Stimulated activated CD4-positive, alpha-beta T cell treated with anti-CD3 and anti-CD28 coated beads, Interleukin-1b, Interleukin-23, amount 100 ng/mL, for 48 hours (primary cell): ENCODE measurements at regions not wholly inside any gene's neighbourhood (a gene's known extent, or its start where the extent isn't known, plus 50 kb on each side); places are given as distances from the start of the nearest gene placed in this dataset.
A peak's percentile ranks its signal among the peaks of the same experiment; 100 is the strongest.
"Not testable (repeated sequence)": the region's sequence is repeated elsewhere in the genome, so short reads cannot be mapped to it uniquely, and the experiment has no call there.

Experiments used
- DNase-seq: peaks from one replicate; pipeline ENCODE4 v3.0.0-alpha.2; 2020

DNA sequence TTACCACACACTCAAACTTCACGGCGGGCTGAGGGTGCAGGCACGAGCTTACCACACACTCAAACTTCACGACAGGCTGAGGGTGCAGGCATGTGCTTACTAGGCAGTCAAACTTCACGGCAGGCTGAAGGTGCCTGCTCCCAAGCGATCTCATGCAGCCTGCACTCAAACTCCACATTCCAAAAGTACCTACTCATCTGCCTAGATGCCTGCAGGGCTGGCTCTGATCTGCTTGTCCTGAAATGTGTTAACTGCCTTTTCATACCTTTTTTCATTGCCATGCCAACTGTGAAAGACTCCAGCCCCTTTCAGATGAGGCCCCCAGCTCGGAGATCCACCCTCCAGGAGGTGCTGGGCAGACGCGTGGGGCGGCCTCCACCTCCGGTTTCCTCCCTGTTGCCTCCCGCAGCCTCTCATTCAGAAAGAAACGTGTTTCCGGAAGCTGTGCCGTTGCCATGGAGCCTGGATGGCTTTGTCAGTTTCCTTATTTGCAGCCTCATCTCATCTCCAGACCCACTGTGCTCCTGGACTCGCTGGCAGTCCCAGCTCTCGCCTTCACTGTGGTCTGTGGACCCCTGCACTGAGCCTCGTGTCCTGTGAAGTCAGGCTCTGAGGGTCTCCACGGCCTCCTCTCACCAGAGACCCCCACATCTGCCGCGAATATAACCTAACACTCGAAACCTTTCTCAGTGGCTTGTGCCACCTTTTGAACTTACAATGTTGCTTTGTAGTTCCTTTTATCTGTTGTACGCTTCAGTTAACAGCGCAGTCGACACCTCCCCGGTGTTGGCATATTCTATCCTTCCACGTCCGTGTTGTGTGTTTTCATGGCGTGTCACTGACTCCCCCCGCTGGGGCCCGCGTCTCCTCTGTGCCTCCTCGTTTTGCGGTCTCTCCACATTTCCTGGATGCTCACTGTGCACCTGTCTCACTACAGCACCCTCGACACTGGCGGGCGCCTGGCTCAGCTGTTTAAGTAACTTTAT is 106.1 kb upstream of the ALKAL2 start:
- DNase-seq: peak; percentile 59

DNA sequence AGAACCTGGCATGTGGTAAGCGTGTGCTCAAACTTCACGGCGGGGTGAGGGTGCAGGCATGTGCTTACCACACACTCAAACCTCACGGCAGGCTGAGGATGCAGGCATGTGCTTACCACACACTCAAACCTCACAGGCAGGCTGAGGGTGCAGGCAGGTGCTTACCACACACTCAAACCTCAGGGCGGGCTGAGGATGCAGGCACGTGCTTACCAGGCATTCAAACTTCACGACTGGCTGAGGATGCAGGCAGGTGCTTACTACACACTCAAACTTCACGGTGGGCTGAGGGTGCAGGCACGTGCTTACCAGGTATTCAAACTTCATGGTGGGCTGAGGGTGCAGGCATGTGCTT is 105.0 kb upstream of the ALKAL2 start:
- no peak for DNase-seq

DNA sequence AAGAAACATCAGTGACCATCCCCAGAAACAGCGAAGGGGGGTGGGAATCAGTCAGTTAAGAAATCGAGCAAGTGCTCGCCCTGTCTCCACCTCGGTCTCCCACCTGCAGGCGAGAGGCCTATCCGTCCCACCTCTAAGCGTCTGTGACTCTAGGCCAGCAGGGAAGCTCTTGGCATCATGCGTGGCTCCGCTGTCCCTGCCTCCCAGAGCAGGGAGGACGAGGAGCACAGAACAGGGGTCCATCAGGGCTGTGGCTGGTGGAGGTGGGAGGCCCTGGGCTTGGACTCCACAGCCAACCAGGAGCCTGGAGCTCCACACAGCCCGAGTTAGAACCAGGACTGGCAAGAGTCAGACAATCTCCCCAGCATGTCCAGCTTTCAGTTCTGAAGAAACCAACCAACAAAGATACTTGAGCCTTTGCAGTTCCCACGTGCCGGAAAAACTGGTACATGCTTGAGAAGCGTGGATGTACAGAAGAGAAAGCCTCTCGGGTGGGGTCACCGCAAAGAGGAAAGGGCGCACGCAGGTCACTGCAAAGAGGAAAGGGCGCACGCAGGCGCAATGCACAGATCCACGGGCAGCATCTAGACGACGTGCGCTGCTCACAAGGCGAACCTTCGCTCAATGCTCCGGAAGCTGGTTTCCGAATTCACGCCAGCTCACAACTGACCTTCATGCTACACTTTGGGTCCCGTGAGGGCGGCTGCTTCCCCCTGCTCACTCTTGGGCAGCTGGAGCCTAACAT is 104.5 kb upstream of the ALKAL2 start:
- no peak for DNase-seq

DNA sequence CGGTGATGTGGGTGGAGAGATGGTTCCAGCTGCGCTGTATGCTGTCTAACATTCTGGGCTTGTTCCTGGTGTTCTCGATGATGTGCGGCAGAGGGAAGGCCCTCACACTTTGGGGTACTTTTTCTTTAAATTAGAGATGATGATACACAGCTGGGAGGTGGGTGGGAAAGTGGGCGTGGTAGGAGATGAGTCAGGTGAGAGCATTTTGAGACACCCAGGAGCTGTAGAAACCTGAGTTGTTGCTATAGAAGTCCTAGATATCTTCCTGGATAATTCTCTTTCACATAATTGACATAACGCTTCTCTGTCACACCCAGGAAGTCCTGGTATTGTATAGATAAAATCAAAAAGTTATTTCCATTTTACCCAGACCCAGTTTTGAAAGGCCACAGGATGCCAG is 103.8 kb upstream of the ALKAL2 start:
- no peak for DNase-seq

DNA sequence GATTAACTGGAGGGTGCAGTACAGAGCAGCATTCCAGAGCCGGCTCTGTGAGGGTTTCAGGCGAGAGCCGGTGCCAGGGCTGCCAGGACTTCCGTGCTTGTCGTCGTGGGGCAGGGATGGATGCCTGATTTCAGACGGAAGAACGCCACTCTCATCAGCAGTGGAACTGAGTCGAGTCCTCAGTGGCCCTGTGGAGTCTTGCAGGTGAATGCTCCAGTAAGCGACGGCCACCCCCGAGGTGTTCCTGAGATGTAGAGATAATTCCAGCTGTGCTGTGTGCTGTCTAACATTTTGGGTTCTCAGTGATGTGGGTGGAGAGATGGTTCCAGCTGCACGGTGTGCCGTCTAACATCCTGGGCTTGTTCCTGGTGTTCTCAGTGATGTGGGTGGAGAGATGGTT is 103.1 kb upstream of the ALKAL2 start:
- no peak for DNase-seq

DNA sequence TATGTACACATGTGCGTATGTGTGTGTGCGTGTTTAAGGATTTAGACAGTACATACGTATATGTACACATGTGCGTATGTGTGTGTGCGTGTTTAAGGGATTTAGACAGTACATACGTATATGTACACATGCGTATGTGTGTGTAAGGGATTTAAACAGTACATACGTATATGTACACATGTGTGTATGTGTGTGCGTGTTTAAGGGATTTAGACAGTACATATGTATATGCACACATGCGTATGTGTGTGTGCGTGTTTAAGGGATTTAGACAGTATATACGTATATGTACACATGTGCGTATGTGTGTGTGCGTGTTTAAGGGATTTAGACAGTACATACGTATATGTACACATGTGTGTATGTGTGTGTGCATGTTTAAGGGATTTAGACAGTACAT is 102.1 kb upstream of the ALKAL2 start:
- not testable (repeated sequence) for DNase-seq

DNA sequence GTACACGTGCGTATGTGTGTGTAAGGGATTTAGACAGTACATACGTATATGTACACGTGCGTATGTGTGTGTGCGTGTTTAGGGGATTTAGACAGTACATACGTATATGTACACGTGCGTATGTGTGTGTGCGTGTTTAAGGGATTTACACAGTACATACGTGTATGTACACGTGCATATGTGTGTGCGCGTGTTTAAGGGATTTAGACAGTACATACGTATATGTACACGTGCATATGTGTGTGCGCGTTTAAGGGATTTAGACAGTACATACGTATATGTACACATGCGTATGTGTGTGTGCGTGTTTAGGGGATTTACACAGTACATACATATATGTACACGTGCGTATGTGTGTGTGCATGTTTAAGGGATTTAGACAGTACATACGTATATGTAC is 100.9 kb upstream of the ALKAL2 start:
- DNase-seq: not testable (repeated sequence)

DNA sequence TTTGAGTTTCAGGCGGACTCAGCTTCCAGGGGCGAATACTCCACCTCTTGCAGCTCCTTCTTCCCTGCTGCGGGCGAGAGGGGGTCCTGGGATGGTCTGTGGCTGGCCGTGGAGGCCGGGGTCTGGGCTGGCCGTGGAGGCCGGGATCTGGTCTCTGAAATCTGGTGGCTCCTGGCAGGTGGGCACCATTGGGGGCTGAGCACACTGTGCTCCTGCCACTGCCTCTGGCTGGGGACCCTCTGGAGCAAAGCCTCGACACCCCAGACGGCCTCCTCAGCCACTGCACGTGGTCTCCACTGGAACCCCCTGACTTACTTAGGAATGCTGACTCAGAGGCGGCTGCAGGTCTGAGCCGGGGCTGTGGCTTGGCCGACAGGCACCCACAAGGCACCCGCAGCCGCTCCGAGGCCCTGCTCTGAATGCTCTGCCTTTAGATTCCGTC is 100.1 kb upstream of the ALKAL2 start:
- no peak for DNase-seq

DNA sequence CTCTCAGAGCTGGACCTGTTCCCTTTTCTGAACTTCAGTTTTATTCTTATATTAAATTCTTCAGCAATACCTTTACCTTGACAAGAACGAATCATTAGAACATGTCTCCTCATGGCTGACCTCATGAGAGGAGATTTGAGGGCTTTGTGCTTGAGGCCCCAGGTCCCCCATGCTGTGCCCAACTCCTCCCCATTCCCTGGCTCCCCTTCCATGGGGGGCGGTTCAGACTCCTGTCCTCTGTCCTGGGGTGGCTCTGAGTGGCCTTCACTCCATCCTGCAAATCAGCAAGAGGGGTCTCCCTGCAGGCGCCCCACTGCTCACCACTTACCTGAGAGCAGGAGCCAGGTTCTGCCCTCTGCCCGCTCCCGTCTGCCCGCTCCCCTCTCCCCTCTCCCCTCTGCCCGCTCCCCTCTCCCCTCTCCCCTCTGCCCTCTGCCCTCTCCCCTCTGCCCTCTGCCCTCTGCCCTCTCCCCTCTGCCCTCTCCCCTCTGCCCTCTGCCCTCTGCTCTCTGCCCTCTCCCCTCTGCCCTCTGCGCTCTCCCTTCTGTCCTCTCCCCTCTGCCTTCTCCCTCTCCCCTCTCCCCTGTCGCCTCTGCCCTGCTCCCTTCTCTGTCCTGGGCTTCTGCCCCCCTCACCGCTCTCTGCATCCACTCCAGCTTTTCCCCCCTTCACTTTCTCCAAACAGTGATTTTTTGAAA is 98.7 kb upstream of the ALKAL2 start:
- DNase-seq: no peak

DNA sequence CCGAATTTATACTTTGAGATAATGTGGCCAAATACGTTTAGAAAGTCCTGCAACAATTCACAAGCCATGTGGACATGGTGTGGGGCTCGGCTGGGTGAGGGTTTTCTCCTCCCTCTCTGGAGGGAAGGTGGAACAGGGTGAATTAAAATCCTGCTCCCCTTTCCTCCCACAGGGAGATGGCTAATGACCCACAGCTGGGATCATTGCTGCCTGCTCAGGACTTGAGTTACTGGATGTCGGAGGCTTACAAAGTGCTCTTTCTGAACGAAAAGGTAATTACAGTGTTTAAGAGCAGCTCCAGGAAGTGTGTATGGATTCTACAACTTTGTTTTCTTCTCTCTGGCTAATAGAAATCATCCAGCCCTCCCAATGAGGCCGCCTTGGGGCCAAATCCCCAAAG is 97.9 kb upstream of the ALKAL2 start:
- no peak for DNase-seq

DNA sequence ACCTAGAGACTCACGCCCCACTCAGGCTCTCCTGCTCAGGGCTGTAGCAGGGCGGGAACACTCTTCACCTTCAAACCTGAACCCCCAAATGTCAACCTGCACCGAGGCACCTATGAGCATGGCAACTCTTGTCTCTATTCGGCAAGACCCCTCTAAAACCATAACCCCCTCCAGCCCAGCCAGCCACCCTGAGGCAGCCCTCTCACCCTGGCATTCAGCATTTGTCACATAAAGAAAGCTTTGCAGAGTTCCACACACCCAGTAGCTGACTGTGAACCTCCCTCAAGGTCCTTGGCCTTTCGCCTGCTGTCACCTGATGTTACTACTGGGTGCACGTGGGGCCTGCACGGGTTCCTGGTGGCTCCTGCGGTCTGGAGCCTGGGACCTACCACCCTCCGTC is 97.2 kb upstream of the ALKAL2 start:
- DNase-seq: no peak

DNA sequence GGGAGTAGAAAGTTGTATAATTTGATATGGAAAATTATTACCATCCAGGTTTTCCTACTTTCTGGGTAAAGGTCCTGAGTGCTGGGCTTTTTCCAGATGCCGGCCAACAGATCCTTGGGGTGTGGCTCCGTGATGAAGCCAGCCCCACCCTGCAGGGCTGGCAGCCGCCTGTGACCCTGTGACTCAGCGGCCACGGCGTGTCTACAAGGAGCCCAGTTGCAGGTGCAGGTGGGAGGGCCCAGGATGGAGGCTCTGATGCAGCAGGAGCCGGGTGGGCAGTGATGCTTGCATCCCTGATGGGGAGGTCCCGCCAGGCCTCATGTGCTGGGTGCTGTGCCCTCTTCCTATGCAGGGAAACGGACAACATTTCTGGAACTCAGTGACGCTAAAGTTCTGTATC is 96.0 kb upstream of the ALKAL2 start:
- no peak for DNase-seq

DNA sequence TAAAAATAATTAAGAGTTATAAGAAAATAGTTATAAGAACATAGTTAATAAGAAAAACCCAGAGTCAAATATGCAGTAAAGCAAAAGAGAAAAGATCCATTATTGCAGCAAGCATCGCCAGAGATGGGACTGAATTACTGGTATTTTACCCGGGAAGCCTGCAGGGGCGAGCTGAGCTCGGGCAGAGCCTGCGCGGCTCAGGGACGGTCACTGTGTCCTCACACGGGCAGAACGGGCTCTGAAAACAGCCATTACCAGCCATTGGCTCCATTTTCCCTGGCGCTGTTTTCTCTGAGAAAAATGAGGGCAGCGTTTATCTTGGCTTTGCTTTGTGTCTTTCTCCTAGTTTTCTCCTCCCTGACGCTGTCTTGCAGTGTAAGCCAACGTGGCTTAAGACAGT is 95.3 kb upstream of the ALKAL2 start:
- no peak for DNase-seq

DNA sequence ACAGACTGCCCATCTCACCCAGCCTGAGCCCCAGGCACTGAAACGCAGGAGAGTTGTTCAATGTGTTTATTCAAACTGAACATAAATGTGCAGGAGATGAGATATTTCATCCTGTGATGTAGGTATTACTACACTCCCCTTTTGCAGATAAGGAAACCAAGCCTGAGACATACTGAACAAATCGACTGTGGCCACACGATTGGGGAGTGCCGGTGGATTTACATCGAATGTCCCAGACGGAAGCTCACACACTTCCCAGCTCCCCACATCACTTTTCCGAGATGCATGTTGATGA is 94.8 kb upstream of the ALKAL2 start:
- no peak for DNase-seq

DNA sequence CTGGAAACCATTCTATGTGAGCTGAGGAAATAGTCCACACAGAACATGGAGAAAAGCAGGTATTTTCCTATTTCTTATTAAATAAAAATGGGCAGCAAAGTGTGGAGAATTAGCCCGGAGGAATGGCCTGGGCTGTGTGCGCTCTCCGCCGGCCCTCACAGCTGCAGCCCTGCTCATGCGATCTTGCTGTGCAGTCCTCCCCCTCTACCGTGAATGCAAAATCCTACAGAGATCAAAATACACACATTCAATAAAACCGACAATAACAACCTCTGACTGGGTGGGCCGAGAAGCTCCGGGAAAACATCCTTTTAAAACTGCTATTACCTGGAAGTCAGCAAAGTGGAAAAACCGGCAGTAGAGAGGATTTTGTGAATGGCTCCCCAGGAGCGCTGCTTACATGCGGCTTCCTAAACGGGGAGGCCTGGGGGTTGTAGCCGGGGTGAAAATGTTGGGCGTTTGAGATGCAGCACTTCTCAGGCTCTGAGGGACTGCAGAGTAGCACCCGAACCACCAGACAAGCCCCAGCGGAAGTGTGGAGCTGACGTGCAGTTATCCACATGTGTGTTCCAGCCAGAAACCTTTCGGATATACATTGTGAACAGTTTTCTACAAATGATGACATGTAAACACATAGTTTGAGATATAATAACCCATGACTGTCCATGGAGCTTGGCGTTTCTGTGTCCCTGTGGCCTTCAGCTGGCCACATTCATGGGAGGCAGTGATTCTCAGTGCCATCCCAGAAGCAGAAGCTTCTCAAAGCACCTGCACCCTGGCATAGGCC is 94.2 kb upstream of the ALKAL2 start:
- DNase-seq: no peak

DNA sequence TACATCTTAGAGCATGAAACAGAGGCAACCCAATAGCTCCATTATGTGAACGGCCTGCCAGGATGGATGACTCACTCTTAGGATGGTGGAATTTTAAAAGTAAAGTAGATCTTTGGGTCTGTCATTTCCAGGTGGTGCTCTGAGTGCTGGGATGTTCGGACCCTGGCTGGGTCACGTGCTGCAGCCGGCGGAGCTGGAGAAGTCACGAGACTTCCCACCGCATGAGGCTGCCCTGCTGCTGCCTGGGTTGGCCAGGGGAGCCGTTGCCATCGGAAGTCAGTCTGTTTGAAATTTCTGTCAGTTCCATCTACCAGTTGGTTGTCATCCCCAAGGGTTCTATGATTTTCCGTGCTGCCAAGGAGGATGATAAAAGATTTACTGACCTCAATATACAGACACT is 93.3 kb upstream of the ALKAL2 start:
- DNase-seq: no peak

DNA sequence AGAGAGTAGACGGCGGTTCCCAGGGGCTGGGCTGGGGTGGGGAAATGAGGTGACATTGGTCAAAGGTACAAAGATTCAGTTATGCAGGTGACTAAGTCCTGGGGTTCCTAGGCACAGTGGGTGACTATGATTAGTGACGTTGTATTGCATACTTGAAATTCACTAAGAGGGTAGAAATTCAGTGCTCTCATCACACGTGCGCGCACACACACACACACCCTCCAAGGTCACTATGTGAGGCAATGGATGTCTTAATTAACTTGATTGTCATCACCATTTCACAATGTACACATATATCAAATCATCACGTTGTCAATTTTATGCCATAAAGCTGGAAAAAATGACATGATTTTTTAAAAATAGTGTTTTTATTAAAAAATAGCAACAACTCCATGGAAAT is 92.9 kb upstream of the ALKAL2 start:
- DNase-seq: no peak

DNA sequence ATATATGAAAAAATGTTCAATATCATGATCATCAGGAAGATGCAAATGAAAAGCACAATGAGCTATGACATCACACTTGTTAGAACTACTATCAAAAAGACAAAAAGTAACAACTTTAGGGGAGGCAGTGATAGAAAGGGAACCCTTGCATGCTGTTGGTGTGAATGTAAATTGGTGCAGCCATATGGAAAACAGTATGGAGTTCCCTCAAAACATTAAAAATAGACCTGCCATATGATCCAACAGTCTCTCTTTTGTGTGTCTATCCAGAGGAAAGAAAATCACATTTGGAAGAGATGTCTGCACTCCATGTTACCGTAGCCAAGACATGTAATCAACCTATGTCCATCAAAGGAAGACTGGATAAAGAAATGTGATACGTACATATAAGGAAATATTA is 92.3 kb upstream of the ALKAL2 start:
- no peak for DNase-seq

DNA sequence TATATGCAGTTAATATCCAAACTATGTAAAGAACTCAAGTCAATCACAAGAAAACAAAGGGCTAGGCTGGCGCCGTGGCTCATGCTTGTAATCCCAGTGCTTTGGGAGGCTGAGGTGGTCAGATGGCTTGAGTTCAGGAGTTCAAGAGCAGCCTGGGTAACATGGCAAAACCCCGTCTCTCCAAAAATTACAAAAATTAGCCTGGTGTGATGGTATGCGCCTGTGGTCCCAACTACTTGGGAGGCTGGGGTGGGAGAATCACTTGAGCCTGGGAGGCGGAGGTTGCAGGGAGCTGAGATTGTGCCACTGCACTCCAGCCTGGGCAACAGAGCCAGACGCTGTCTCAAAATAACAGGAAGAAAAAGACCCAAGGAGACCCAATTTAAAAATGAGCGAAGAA is 91.9 kb upstream of the ALKAL2 start:
- DNase-seq: no peak

DNA sequence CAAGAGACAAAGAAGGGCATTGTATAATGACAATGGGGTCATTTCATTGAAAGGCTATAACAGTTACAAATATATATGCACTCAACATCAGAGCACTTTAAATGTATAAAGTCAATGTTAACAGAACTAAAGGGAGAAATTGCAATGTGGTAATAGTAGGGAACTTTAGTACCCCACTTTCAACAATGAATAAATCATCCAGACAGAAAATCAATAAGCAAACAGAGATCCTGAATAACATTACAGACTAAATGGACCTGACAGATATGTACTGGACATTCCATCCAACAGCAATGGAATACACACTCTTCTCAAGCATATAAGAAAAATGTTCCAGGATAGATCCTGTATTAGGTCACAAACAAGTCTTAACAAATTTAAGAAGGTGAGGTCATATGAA is 90.5 kb upstream of the ALKAL2 start:
- DNase-seq: no peak

DNA sequence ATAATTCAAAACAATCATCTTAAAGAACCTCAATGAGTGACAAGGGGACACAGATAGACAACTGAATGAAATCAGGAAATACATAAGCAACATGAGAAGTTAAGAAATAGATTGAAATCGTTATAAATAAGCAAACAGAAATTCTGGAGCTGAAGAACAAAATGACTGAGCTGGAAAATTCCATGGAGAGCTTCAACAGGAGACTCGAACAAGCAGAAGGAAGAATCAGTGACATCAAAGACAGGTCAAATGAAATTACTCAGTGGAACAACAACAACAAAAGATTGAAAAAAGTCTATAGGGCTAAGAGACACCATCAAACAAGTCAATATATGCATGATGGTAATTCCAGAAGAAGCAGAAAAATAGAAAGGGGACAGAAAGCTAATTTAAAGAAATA is 89.5 kb upstream of the ALKAL2 start:
- no peak for DNase-seq

DNA sequence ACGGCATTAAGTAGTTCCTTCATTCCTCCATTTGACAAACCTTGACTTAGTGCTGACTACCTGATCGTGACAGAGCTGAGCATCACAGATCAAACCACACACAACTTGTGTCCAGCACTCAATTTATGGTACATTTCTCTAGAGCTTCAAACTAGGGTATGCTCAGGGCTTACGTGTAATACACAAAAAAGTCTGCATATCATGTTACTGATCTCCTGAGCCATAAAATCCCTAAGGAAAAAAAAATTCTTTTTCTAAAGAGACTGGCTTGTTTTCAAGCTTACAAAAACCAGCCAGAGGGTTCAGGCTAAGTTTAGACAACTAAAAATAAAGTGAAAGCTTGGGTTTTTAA is 88.0 kb upstream of the ALKAL2 start:
- no peak for DNase-seq

DNA sequence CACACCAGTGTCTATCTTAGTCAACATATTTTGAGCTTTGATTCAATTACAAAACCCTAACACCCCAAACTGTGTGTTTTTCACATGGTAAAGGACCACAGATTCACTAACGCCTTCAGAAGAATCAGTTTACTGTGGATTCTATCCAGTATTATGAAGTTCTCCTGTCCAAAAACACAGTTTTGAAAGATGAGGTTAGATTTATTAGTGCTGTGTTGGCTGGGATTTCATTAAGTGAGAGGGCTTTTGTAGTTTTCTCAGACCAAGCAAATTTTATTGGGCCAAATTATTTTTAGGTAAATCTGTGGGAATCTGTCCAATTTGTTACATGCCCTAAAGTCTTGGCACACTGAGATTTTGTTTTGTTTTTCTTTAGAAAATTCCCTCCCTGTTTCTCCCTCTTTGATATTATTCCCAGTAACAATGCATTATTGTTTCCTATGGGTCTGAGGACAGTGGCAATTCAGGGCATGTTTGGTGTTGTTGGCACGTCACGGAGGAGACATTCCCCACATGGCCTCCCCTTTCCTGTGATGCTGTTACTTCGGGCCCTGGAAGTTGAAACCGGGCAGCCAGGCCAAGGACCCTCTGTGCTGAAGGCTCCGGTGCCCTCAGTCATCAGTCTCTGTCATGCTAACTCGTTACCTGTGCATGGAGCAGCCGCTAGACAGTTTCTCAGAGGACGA is 87.5 kb upstream of the ALKAL2 start:
- DNase-seq: no peak
